ENCODE measurements at regions not wholly inside any gene's neighbourhood (a gene's known extent, or its start where the extent isn't known, plus 50 kb on each side); places are given as distances from the start of the nearest gene placed in this dataset.

GRCh38 chr7:17490825-17491224 lies 192.4 kb downstream of the AHR start:
- TF ChIP-seq CTCF (IDR thresholded peaks at IDR 0.05), result no peak
- no peak for TF ChIP-seq POLR2A (IDR thresholded peaks at IDR 0.05)
